ENCODE measurements at regions not wholly inside any gene's neighbourhood (a gene's known extent, or its start where the extent isn't known, plus 50 kb on each side); places are given as distances from the start of the nearest gene placed in this dataset.

- POLR2A ChIA-PET, result interaction anchor here (1.4 kb wide), 1 partner anchor 13 kb away, joined by 4 read pairs; no protein-coding TSS in a partner anchor
- Histone ChIP-seq H3K27me3 (ENCODE audit: control insufficient read depth, insufficient read depth, low read length) (peaks cover 2% of the 10 kb centered on the region), H3K4me3 (ENCODE audit: low read depth, low read length) (no peak overlapping the region), H3K27ac (ENCODE audit: low read depth, low read length) (no peak overlapping the region), H3K9me3 (ENCODE audit: control insufficient read depth, insufficient read depth, low read length) (peaks cover 9% of the 10 kb centered on the region; the same call in 1 of the 2 replicates)
- TF ChIP-seq CTCF (IDR thresholded peaks at IDR 0.05; ENCODE audit: low read depth, low read length), result no peak
- CTCF ChIA-PET, result no interaction called here
- no peak for DNase-seq (ENCODE audit: low read depth, low spot score)
Measured at GRCh38 chr2:128380961-128381938, 62.6 kb upstream of the HS6ST1 start.

GRCh38 chr2:128384446-128384845 is 65.8 kb upstream of the HS6ST1 start:
- ChIA-PET CTCF (no interaction called here), POLR2A (no interaction called here)
- no peak for TF ChIP-seq CTCF (IDR thresholded peaks at IDR 0.05; ENCODE audit: low read depth, low read length)

GRCh38 chr2:128384956-128385355 is 66.3 kb upstream of the HS6ST1 start:
- CTCF ChIA-PET, result no interaction called here

More at GRCh38 chr2:128384446-128384845, 65.8 kb upstream of the HS6ST1 start:
- peaks cover 9% of the 10 kb centered on the region; the same call in 1 of the 2 replicates for H3K9me3 ChIP-seq (ENCODE audit: control insufficient read depth, insufficient read depth, low read length)
- no peak overlapping the region for H3K27ac ChIP-seq (ENCODE audit: low read depth, low read length)
- no peak overlapping the region for H3K4me3 ChIP-seq (ENCODE audit: low read depth, low read length)
- peaks cover 2% of the 10 kb centered on the region for H3K27me3 ChIP-seq (ENCODE audit: control insufficient read depth, insufficient read depth, low read length)
- DNase-seq (ENCODE audit: low read depth, low spot score), result no peak

GRCh38 chr2:128385365-128385764 is 66.7 kb upstream of the HS6ST1 start:
- Histone ChIP-seq H3K9me3 (ENCODE audit: control insufficient read depth, insufficient read depth, low read length) (peaks cover 9% of the 10 kb centered on the region; the same call in 1 of the 2 replicates), H3K27ac (ENCODE audit: low read depth, low read length) (no peak overlapping the region), H3K27me3 (ENCODE audit: control insufficient read depth, insufficient read depth, low read length) (peaks cover 2% of the 10 kb centered on the region), H3K4me3 (ENCODE audit: low read depth, low read length) (no peak overlapping the region)
- TF ChIP-seq CTCF (IDR thresholded peaks at IDR 0.05; ENCODE audit: low read depth, low read length), result no peak
- POLR2A ChIA-PET, result no interaction called here
- no peak for DNase-seq (ENCODE audit: low read depth, low spot score)
- CTCF ChIA-PET, result no interaction called here

More at GRCh38 chr2:128384956-128385355, 66.3 kb upstream of the HS6ST1 start:
- TF ChIP-seq CTCF (IDR thresholded peaks at IDR 0.05; ENCODE audit: low read depth, low read length), result no peak
- POLR2A ChIA-PET, result no interaction called here
- Histone ChIP-seq H3K27ac (ENCODE audit: low read depth, low read length) (no peak overlapping the region), H3K9me3 (ENCODE audit: control insufficient read depth, insufficient read depth, low read length) (peaks cover 9% of the 10 kb centered on the region; the same call in 1 of the 2 replicates), H3K27me3 (ENCODE audit: control insufficient read depth, insufficient read depth, low read length) (peaks cover 2% of the 10 kb centered on the region), H3K4me3 (ENCODE audit: low read depth, low read length) (no peak overlapping the region)
- no peak for DNase-seq (ENCODE audit: low read depth, low spot score)

- Histone ChIP-seq H3K9me3 (ENCODE audit: control insufficient read depth, insufficient read depth, low read length) (peaks cover 9% of the 10 kb centered on the region; the same call in 1 of the 2 replicates), H3K4me3 (ENCODE audit: low read depth, low read length) (no peak overlapping the region), H3K27me3 (ENCODE audit: control insufficient read depth, insufficient read depth, low read length) (peaks cover 2% of the 10 kb centered on the region), H3K27ac (ENCODE audit: low read depth, low read length) (no peak overlapping the region)
- DNase-seq (ENCODE audit: low read depth, low spot score), result no peak
- ChIA-PET POLR2A (no interaction called here), CTCF (no interaction called here)
- TF ChIP-seq CTCF (IDR thresholded peaks at IDR 0.05; ENCODE audit: low read depth, low read length), result no peak
Measured at GRCh38 chr2:128386066-128386465, 67.4 kb upstream of the HS6ST1 start.

Measured in AG04450 (cell line).